Prostate gland (tissue), 2 donors: ENCODE measurements at regions not wholly inside any gene's neighbourhood (a gene's known extent, or its start where the extent isn't known, plus 50 kb on each side); places are given as distances from the start of the nearest gene placed in this dataset.

Source experiments
- CTCF ChIP-seq, 4 experiments: fragments of 200-600 bp in 2 of 4; fragments of 450-650 bp in 2 of 4; sonication (generic) in 2 of 4; IDR thresholded peaks; 1 replicate in 3 of 4; 2 replicates in 1 of 4; pipeline ENCODE4 v1.5.1; 2016 to 2019; ENCODE audit warnings: antibody characterized with exemption in 4 of 4, mild to moderate bottlenecking in 2 of 4, moderate library complexity in 2 of 4
- POLR2A ChIP-seq: fragments of 450-650 bp; IDR thresholded peaks from one replicate; pipeline ENCODE4 v1.6.1; 2016; ENCODE audit warnings: antibody characterized with exemption, mild to moderate bottlenecking

DNA sequence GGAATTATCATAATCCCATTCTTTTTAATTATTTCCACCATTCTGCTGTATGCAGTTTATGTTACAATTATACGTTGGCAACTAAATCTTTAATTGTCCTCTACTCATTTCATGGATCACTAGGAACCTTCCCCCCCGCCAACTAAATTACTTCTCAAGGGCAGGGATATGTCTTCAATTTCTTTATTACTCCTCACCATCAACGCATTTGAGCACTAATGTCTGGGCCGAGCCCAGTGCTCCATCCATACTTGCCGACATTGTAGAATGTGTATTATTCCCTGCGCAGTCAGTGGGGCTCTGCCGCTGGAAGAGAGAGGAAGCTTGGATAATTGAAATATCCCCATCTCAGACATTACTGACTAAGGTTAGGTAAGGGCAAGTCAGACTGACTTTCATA lies 236.4 kb upstream of the AJAP1 start:
- no peak for TF ChIP-seq CTCF (IDR thresholded peaks at IDR 0.05)
- TF ChIP-seq POLR2A = no peak
